ENCODE measurements at regions not wholly inside any gene's neighbourhood (a gene's known extent, or its start where the extent isn't known, plus 50 kb on each side); places are given as distances from the start of the nearest gene placed in this dataset.

DNA sequence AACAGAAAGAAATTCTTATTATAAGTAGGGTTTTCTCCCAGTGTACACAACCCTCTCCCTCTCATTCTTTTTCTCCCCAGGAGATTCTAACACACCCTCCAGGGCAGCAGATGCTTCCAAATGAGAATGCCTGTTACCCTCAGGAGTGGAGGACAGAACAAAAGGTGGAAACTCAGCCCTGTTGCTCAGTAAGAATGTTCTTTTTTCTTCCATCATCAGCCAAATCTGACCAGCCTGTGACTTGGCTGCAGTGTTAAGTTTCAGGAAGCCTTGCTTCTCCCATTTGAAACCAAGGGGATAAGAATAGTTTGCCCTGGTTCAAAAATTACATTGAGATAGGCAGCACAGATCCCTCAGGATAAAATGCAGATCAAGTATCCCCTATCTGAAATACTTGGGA, 77.5 kb upstream of the EEPD1 start:
- no peak for DNase-seq

DNA sequence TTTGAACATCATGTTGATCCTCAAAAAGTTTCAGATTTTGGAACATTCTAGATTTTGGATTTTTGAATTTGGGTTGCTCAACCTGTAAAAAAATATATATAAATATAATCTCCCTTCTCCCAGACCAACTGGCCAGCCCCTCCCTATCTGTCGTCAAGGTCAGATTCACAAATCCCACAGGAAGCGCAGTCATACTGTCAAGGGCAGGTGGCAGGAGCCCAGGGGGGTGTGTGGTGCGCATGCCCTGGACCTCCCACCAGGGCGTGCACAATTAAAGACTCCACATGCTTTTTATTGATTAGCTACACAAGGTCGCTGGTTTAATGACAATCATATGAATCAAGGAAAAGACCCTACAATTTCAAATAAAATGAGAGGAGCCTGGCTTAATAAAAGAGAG, 77.0 kb upstream of the EEPD1 start:
- no peak for DNase-seq

DNA sequence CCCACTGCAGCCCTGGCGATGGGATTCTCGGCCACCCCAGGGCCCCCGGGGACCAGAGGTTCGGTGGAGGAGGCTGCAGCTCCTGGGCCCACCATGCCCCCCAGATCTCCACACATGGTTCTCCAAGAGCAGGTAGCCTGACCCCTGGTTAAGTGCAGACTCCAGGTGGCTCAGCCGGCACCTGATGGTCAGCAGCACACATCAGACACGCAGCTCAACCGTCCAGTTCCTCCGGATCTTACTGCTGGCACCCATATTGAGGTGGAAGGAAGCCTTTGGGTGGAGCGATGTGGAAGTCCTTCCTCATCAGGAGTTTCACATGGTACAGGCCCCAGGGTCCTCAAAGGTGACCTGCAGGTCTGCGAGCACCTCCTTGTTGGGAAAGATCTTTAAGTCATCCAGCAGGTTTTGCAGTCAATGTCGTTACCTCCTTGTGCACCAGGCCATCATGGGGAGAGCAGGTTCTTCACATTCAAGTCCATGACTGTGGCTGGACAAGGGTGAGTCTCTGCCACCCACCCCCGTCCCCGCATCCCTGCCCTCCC, 74.2 kb upstream of the EEPD1 start:
- DNase-seq = no peak

GRCh38 chr7:36079446-36080025, 73.5 kb upstream of the EEPD1 start:
- DNase-seq = no peak

GRCh38 chr7:36080843-36081242, 72.2 kb upstream of the EEPD1 start:
- DNase-seq = no peak

GRCh38 chr7:36082216-36082615, 70.8 kb upstream of the EEPD1 start:
- DNase-seq = no peak

DNA sequence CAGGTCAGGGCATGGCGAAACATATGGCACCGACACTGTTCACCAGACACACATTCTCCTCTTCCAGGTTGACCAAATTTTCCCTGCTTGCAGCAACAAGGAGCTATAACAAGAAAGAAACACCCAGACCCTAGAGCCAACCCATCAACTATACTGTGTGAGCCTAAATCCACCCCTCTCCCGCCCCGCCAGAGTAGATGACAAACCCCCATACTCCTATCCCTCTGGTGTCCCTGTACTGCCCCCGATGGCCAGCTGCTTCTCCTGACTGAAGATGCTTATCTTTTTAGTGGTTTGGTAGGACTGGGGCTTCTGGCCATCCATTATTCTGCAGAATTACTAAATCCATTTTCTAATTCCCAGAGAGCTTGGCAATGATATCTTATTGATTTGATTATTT, 70.1 kb upstream of the EEPD1 start:
- no peak for DNase-seq

DNA sequence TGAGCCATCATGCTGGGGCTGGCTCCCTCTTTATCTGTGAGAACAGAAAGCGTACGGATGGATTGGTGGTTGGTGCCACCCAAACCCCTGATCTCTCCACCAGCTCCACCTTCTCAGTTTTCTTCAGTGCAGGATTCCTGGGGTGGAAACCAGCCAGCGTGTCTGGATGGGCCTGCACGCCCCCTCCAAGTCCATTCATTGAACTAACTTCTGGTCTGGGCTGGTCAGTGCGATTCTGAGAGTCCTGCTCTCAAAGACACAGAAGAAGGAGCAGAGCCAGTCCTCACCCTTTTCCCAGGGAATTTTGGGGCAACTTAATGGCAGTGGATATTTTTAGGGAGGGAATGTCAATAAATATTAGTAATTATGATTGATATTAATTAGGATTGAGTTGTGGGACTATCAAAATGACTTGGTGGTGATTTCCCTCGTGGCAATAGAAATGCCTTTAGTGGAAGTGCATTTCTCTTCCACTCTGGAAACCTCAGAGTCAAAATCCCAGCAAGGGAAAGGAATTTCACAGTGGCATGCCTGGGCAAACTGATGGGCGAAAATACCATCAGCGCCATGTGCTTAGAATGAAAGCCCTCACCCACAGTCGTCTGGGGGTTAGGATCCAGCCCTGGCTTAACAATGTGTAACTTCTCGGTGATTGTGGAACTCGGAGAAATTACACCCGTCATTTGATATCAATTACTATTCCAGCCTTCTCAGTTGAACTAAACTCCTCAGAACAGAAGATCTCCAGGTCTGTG, 69.3 kb upstream of the EEPD1 start:
- no peak for DNase-seq

- no peak for DNase-seq
Measured at GRCh38 chr7:36084485-36085091, 68.5 kb upstream of the EEPD1 start.

DNA sequence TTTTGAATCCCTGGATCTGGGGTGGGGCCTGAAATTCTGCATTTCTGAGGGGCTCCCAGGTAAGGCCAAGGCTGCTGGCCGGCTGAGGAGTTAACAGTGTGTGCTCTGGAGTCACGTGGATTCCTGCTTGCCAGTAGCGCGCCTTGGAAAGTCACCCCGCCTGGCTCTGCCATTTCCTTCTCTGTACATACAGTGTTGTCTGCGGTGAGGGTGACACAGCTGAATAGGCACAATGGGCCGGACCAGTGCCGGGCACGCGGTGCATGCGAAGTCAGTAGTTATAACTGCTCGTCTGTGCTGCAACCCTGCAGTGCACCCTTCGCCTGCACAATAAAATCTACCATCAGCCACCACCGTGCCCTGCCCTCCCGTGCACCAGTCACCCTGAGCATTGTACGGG, 68.0 kb upstream of the EEPD1 start:
- no peak for DNase-seq

DNA sequence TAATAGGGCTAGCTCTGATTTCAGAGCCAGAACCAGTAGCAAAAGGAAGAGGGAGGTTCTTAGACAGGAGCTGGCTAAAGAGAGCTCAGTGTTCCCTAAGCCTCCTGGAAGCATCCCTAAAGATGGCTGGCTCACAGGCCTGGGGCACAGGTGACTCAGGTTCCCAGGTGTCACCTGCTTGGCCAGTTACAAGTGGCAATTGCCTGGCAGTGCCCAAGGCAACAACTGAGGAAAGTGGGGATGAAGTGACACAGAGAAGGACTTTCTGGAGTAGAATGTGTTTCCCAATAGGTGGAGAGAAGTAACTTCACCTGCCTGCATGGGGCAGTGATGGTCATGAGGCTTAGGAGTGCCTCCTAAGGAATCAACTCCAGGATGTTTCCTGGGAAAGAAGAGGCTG, 66.5 kb upstream of the EEPD1 start:
- no peak for DNase-seq

GRCh38 chr7:36088553-36088952, 64.5 kb upstream of the EEPD1 start:
- no peak for DNase-seq

DNA sequence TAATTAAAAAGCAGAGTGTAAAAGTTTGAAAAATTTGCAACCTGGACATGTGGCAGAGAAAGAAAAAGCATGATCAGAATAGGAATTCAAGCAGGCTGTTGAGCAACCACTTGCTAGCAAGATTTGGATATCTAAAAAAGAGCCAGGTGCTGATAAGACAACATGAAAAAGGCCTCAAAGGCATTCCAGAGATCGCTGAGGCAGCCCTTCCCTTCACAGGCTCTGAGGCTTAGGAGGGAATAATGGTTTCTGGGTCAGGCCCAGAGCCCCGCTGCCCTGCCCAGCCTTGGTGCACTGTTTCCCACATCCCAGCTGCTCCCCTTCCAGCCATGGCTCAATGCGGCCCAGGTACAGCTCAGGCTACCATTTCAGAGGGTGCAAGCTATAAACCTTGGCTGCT, 64.1 kb upstream of the EEPD1 start:
- no peak for DNase-seq

DNA sequence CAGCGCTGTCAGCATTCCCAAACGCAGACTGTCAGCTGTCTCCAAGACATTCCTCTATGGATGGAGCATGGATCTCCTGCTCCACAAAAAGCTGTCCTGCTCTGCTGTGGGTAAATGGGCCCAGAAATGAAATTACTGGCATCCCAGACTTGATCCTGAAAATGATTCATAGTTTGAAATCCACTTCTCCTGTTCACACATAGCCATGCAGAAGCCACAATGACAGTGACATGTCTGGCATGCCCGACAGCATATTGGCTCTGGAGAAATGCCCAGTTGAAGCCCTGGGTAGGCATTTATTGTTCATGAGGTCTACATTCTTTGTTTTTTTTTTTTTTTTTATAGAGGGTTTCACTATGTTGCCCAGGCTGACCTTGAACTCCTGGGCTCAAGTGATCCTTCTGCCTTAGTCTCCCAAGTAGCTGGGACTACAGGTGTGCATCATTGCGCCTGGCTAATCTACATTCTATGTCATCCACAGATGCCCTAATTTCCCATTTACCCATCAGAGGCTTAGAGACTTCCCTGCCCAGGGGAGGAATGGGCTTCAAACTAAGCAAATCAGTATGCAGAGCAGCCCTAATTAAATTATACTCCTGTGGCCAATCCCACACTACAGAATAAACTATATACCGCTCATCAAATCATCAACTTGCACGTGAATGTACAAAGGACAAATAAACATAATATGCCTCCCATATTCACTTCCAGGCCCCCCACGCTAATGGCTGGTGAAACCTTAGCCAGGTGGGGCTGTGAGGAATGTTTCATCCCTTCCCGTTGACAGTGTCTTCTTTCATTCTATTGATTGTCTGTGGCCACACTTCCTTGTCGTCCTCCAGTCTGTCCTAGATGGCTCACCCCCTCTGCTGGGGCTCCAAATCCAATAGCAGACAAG, 61.8 kb upstream of the EEPD1 start:
- DNase-seq = no peak

DNA sequence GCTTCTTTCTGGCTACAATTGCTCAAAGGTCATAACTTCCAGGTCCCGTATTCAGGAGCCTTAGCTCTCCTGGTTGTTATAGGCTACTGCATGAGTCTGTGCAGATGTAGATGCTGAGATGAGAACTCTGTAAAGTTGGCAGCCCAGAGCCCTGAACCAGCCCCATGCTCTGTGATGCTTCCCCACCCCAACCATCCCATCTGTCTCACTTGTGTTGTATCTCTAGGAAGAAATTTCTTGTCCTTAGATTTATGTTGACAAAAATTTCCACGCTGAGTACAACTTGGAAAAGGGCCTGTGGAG, 61.2 kb upstream of the EEPD1 start:
- DNase-seq = no peak

GRCh38 chr7:36092221-36092771, 60.8 kb upstream of the EEPD1 start:
- no peak for DNase-seq

DNA sequence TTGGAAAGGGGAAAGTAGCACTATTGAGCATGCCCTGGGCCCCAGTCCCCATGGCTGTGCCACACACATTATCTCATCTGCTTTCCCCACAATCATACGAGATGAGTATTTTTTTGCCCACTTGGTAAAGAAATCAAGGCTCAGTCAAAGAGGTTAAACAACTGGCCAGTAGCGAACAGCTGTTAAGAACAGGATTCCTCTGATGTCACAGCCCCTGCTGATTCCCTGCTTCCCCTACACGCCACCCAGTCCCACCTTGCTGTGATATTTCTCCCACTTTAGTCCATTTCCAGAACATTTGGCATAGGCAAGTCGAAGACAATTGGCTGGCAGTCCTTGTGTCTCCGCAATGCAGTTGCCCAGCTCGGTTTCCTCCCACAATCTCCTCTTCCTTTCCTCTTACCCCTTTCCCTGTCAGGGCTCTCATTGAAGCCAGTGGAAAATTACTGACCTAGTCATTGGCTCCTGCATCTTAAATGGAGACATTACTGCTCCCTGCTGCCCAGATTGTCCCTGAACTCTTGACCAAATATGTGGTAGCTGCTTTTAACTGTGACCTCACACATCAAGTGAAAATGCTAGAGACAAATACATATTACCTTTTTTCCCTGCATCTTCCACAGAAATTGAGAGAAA, 56.5 kb upstream of the EEPD1 start:
- DNase-seq = no peak

DNA sequence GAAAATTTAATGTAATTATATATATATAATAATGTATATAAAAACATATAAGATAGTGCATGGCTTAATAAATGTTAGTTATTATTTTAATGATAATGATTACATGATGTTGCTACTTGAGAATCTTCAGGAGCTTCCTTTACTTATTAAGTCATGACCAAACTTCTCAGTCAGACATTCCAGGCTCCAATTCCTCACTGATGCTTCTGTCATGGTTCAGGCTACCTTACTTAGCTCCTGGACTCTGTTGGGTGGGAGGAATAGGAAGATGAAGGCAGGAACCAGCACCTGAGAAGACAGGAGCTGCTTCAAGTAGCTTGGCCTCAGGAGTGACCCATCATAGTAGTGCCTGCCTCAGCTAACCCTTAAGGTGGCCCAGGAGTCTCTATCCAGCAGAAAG, 55.0 kb upstream of the EEPD1 start:
- no peak for DNase-seq

GRCh38 chr7:36100226-36100625, 52.8 kb upstream of the EEPD1 start:
- DNase-seq = no peak

DNA sequence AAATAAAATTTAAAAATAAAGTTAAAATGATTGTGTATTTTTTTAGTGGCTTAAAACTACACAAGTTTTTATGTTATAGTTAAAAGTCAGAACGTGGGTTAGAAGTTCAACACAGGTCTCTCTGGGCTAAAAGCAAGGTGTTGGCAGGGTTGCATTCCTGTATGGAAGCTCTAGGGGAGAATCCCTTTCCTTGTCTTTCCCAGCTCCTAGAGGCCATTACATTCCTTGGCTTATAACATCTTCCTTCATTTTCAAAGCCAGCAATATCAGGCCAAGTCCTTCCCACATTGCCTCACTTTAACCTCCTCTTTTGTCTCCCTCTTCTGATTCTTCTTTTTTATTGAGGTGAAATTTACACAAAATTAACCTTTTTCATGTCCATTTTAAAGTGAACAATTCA, 52.4 kb upstream of the EEPD1 start:
- no peak for DNase-seq
